GM21576 (cell line): ENCODE measurements at regions not wholly inside any gene's neighbourhood (a gene's known extent, or its start where the extent isn't known, plus 50 kb on each side); places are given as distances from the start of the nearest gene placed in this dataset.
"Not testable (repeated sequence)": the region's sequence is repeated elsewhere in the genome, so short reads cannot be mapped to it uniquely, and the experiment has no call there.

Experiments
- ATAC-seq: cut with Tn5 transposase; IDR thresholded peaks from one replicate; pipeline ENCODE4 v1.9.1; 2021; ENCODE audit warnings: mild to moderate bottlenecking, moderate library complexity; ENCODE audit not compliant: unreplicated experiment

DNA sequence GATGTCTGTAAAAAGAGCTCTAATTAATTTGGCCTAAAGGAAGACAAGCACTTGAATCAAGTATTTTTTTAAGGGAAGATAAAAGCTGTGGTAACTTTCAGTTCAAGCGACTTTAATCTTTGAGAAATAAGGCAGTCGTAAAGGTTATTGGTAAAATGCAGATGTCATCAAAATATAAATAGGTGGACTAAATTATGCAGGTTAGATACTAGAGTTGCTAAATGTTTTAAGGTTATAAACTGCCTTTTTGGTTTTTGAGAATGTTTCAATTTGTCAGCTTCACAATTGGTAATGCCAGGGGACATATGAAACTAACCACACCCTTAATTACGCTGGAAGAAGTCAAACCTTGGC, 159.5 kb upstream of the OLIG3 start:
- no peak for ATAC-seq

GRCh38 chr6:137654365-137654981, 160.3 kb upstream of the OLIG3 start:
- no peak for ATAC-seq

GRCh38 chr6:137655291-137655690, 161.1 kb upstream of the OLIG3 start:
- ATAC-seq: no peak

GRCh38 chr6:137656735-137657134, 162.5 kb upstream of the OLIG3 start:
- no peak for ATAC-seq

DNA sequence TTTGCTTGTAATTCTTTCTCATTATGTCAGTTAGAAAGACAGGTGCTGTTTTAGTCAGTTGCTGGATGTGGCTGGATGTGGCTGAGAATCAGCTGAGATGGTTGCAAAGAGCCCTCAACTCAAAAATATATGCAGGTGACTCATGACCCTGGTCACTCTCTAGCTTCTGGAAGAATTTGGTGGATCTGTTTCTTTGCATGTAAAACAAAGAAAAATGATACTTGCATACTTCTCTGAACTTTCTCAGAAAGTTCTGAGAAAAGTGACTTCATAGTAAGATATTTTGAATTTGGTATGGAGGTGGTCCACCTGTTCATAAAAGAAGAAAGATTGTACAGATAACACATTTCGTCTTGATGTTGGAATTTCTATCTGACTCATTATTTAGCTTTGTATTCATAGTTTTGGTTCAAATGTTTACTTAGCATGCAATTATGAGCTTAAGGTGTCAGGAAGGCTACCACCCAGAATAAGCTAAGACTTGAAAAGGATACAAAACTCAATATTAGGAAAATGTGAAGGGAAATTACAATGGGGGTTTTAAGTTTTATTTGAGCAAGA, 163.2 kb upstream of the OLIG3 start:
- no peak for ATAC-seq

DNA sequence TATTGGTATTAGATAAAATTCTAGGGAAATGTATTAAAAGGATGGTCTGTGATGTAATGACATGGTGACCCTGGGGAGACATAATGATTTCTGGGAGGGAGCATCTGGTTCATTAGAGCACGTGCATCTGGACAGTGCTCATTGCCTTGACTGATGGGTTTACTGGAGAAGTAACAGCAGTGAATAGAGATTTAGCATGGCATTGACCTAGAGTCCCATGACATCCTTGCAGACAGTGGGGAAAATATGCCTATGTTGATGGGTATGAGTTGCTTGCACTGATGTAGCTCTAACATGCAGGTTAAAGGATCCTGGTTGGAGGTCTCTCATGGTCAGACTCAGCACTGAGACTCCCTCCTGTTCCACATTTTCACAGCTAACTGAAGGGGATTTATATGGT, 164.1 kb upstream of the OLIG3 start:
- no peak for ATAC-seq

DNA sequence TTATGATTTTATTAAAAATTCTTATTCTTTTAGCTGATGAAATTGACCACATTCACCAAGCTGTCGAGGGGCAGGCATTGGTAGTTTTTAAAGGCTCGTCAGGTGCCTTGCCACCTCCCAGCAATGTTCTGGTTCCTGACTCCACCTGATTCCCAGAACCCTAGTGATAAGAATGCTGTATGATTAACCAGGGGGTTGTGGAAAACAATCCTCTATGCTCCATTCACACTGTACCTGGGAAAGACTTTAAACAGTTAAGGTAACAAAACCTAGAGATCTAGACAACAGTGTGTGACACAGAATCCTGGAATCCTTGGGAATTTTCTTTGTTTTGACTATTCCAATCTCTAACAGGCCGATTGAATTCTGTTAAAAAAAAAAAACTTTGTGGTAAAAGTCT, 165.7 kb upstream of the OLIG3 start:
- no peak for ATAC-seq

- ATAC-seq: no peak
These were observed 166.1 kb upstream of the OLIG3 start for GRCh38 chr6:137660296-137660731.

GRCh38 chr6:137661601-137662000, 167.4 kb upstream of the OLIG3 start:
- ATAC-seq: no peak

DNA sequence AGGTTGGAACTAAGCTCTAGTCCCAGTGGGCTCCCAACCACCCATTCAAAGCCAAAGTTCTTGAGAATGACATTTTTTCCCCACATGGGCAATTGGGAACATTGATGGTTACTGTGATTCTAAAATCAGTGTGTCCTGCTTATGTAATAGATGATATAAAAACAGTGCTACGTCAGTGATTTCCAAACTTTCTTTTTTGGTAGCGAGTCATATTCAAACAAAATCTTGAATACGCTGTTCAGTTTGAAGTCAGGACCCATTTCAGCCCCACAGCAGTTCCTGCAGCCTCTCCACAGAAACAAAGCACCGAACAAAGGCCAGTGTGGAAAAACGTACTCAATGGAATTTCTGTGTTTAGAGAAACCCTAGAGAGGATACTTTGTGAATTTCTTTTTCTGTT, 170.0 kb upstream of the OLIG3 start:
- ATAC-seq: no peak

- no peak for ATAC-seq
These were observed 171.2 kb upstream of the OLIG3 start for GRCh38 chr6:137665342-137665934.

GRCh38 chr6:137666202-137666774, 172.1 kb upstream of the OLIG3 start:
- no peak for ATAC-seq

DNA sequence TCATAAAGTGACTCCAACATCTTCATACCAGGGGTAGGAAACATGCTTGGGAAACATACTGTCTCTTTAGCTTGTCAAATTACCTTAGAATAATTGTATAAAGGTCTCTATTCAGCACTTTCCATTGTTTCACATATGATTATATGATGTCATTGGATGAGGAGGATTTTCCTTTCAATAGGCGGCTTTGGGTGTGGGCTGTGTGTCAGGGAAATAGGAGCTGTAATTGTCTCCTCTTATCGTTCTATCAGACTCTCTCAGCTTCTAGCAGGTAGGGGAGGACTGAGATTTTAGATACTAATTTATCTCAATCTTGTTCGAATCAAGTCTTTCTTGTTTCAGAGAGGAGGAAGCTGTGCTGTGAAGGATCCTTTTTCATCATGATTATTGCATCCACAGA, 179.4 kb upstream of the OLIG3 start:
- no peak for ATAC-seq

GRCh38 chr6:137676888-137677287, 182.7 kb upstream of the OLIG3 start:
- no peak for ATAC-seq

DNA sequence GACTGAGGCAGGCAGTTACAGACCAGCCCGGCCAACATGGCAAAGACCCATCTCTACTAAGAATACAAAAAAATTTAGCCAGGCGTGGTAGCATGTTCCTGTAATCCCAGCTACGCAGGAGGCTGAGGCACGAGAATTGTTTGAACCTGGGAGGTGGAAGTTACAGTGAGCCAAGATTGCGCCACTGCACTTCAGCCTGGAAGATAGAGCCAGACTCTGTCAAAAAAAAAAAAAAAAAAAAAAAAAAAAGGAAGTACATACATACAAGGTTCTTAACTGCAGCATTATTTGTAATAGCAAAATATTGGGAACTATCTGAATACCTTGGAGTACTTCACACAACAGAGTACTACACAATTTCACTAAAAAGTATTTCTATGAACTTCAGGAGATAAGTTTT, 183.5 kb upstream of the OLIG3 start:
- no peak for ATAC-seq

DNA sequence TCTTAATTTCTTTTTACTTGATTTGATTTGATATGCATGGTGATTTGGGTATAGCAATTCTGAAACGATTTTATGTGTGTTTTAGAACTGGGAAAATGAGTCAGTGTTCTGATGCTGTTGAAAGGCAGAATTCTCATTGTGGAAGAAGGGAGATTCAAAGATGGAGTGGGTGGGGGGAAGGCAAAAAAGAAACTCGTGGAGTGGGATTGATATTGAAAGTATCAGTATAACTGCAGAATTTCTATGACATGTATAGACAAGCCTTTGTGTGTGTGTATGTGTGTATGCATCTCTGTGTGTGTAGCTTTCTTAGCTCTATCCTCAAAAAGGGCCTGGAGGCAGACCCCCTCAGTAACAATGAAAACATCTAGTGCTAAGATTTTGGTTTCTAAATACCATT, 184.3 kb upstream of the OLIG3 start:
- ATAC-seq: no peak

- no peak for ATAC-seq
These were observed 186.2 kb upstream of the TNFAIP3 start for GRCh38 chr6:137680705-137681346.

DNA sequence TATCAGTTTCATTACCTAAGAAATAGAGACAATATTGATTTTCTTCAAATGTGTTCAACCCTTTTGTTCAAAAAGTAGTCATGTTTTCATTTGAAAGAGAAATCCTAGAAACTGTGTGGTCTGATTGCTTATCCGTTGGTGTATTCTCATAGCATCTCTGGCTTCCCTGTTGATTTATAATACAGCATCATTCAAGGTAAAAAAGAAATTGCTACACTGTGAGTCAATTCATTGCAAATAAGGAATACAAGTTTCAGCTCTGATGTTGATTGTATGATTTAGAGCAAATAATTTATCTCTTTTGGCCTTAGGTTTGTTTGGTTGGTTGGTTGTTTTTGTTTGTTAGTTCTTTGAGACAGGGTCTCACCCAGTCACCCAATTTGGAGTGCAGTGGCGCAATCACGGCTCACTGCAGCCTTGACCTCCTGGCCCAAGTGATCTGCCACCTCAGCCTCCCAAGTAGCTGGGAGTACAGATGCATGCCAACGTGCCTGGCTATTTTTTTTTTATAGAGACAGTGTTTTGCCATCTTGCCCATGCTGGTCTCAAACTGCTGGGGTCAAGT, 185.5 kb upstream of the TNFAIP3 start:
- ATAC-seq: no peak

GRCh38 chr6:137682658-137683057, 184.4 kb upstream of the TNFAIP3 start:
- ATAC-seq: not testable (repeated sequence)

DNA sequence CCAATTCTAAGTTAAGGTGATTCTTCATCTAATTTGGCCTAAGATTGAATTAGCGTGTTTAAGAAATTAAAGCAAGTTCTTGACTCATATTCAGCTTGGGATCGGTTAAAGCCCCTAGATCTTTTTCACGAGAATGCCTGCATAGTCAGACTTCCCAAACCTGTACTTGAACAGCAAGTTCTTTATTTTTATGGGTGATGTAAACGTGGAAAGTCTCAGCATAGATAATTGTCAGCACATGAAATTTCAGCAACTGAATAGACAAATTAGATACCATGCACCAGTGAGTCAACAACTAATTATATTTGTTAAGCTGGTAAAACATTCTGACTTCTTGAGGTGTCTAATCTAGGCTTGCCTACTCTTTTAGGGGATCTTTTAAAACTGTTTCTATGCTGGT, 183.1 kb upstream of the TNFAIP3 start:
- no peak for ATAC-seq

DNA sequence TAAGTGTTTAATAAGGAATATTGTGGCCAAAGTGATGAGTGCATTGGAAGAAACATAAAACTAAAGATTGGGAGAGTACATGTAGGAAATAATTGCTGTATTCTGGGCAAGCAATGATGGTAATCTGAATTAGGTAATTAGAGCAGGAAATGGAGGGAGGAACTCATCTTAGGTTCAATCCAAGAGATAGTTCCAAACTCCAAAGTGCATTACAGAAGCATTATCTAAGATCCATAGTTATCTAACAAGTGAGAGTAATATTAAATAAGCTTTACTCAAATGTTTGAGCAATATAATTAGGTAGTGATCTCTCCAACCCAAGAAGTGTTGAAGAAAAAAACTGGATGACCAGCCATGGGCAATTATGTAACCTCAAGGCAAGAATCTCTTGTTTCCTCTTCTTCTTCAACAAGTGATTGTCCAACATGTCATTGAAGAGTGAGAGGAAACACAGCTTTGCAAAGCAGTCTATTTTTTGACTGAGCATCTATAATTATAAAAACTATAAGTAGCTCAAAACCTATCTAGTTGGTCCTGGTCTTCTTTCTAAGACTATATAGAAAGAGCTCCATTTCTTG, 181.2 kb upstream of the TNFAIP3 start:
- no peak for ATAC-seq
